A549 (cell line): ENCODE measurements at regions not wholly inside any gene's neighbourhood (a gene's known extent, or its start where the extent isn't known, plus 50 kb on each side); places are given as distances from the start of the nearest gene placed in this dataset.

ENCODE experiments used
- ATAC-seq, 2 experiments: fragments of 200-7000 bp in 1 of 2; fragments of >200 bp in 1 of 2; cut with Nextera tagmentation in 1 of 2; cut with Tn5 transposase in 1 of 2; 3 replicates each; pipeline versions ENCODE4 v1.8.0 to v1.9.1; 2018 to 2020; ENCODE audit warnings: mild to moderate bottlenecking in 1 of 2, moderate library complexity in 1 of 2
- CTCF ChIA-PET: fragments of 300-600 bp; sonication (Branson Sonifier 250); formaldehyde crosslinking; extraction: SDS; loops from one replicate; lab custom pipeline; 2021; ENCODE audit warnings: antibody characterized with exemption, inconsistent platforms; lab: Yijun Ruan, JAX
- POLR2A ChIA-PET: fragments of 350-600 bp; formaldehyde crosslinking; extraction: SDS; loops from one replicate; lab custom pipeline; 2021; ENCODE audit warnings: antibody characterized with exemption, inconsistent platforms; lab: Yijun Ruan, JAX
- DNase-seq, 2 experiments: peaks; one replicate each; pipeline versions ENCODE4 v3.0.0 to v3.0.0-alpha.2; 2011 to 2016; ENCODE audit warnings: low read depth in 1 of 2, low spot score in 1 of 2
- FAIRE-seq: peaks from 2 replicates; lab custom pipeline; 2011; peaks lifted over from hg19 to GRCh38; lab: Jason Lieb, UNC
- H3K27ac ChIP-seq, 2 experiments: fragments of >200 bp; sonication (Bioruptor Twin); formaldehyde crosslinking; 3 replicates each; pipeline ENCODE4 v1.5.1; 2016 to 2017
- H3K4me1 ChIP-seq: fragments of >200 bp; sonication (Bioruptor Twin); formaldehyde crosslinking; 3 replicates; pipeline ENCODE4 v1.6.1; 2016
- H3K4me2 ChIP-seq: fragments of >200 bp; sonication (Bioruptor Twin); formaldehyde crosslinking; 3 replicates; pipeline ENCODE4 v1.6.1; 2016
- H3K4me3 ChIP-seq: fragments of >200 bp; sonication (Bioruptor Twin); formaldehyde crosslinking; 3 replicates; pipeline ENCODE4 v1.5.1; 2016
- H3K9me3 ChIP-seq: fragments of >200 bp; sonication (Bioruptor Twin); formaldehyde crosslinking; 3 replicates; pipeline ENCODE4 v1.6.1; 2016
- CBX2 ChIP-seq: fragments of 200-600 bp; sonication (generic); IDR thresholded peaks from 2 replicates; pipeline ENCODE4 v1.6.1; 2016; ENCODE audit warnings: low read depth, mild to moderate bottlenecking, borderline replicate concordance
- FOSL2 ChIP-seq, 2 experiments: fragments of 450-650 bp in 1 of 2; fragments of >200 bp in 1 of 2; sonication (Bioruptor Twin) in 1 of 2; formaldehyde crosslinking; IDR thresholded peaks; 2 replicates each; pipeline versions ENCODE4 v1.5.0 to v1.6.1; 2016 to 2020; ENCODE audit warnings: mild to moderate bottlenecking in 1 of 2, moderate library complexity in 1 of 2
- HDAC2 ChIP-seq: fragments of 200-600 bp; sonication (generic); IDR thresholded peaks from 2 replicates; pipeline ENCODE4 v1.6.1; 2016
- HOXA7 ChIP-seq: fragments of 250-450 bp; sonication (Bioruptor Pico); IDR thresholded peaks from 2 replicates; pipeline ENCODE4 v1.5.0; 2020; ENCODE audit warnings: mild to moderate bottlenecking, moderate library complexity
- PHF8 ChIP-seq: fragments of 200-600 bp; sonication (generic); IDR thresholded peaks from 2 replicates; pipeline ENCODE4 v1.6.1; 2016; ENCODE audit warnings: low read depth, mild to moderate bottlenecking, antibody characterized with exemption, moderate library complexity, borderline replicate concordance
- POLR2AphosphoS2 ChIP-seq: conservative IDR thresholded peaks from 2 replicates; pipeline ENCODE4 v1.6.1; 2012; ENCODE audit warnings: low read length, improper control_type of control experiment, inconsistent platforms
- RARB ChIP-seq: fragments of 250-450 bp; sonication (Bioruptor Pico); IDR thresholded peaks from 2 replicates; pipeline ENCODE4 v1.8.0; 2021; ENCODE audit warnings: mild to moderate bottlenecking, moderate library complexity
- RFX5 ChIP-seq: fragments of 450-650 bp; IDR thresholded peaks from 2 replicates; pipeline ENCODE4 v1.7.1; 2014; ENCODE audit warnings: antibody characterized with exemption, mild to moderate bottlenecking, moderate library complexity
- ZC3H11A ChIP-seq: fragments of 450-650 bp; IDR thresholded peaks from 2 replicates; pipeline ENCODE4 v1.6.1; 2014; ENCODE audit warnings: antibody characterized with exemption, mild to moderate bottlenecking
- ZSCAN20 ChIP-seq: fragments of 250-450 bp; sonication (Bioruptor Pico); IDR thresholded peaks from 2 replicates; pipeline ENCODE4 v1.8.0; 2022; ENCODE audit warnings: mild to moderate bottlenecking, moderate library complexity
- WGBS: methylation state at CpG from one replicate; pipeline ENCODE4 v1.1.6; 2017; ENCODE audit errors: missing lambda C conversion rate; 5-methylcytosine and 5-hydroxymethylcytosine counted together
- TF ChIP-seq, protein P1 (sequence below): fragments of 450-650 bp; IDR thresholded peaks from 2 replicates; pipeline ENCODE4 v1.6.1; 2014; ENCODE audit warnings: antibody characterized with exemption

DNA sequence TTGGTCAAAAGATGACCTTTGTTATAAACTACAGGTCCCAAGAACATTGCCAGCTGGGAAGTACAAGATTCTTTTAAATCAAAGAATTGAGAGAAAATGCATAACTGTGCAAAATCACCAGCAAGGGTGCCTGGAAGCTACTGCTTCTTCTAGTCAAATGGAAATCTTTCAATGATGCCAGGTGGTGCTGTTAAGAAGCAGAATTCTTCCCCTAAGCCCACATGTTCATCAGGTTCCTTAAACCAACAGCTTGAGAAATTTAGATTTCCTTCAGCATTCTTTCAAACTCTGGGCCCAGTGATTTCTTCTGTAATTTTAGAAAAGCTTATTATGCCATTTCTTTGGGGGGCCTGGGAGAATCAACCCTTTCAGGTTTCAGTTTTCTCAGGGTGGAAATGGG, 207.8 kb upstream of the WSCD1 start:
- no peak for ATAC-seq
- POLR2A ChIA-PET, result no interaction called here
- Histone ChIP-seq H3K4me2 (no peak overlapping the region), H3K9me3 (no peaks in the 10 kb centered on the region), H3K4me3 (no peak overlapping the region), H3K4me1 (no peaks in the 10 kb centered on the region), H3K27ac (no peak overlapping the region)
- DNase-seq, result no peak
- CTCF ChIA-PET, result interaction anchor here (0.6 to 1.6 kb wide), 2 partner anchors 14 to 590 kb away, joined by 3 to 4 read pairs; no protein-coding TSS in a partner anchor
- TF ChIP-seq ZSCAN20 (CRISPR knock-in tag) (no peak), ZC3H11A (no peak), PHF8 (no peak)
- no peak for FAIRE-seq

GRCh38 chr17:5864741-5865657, 205.2 kb upstream of the WSCD1 start:
- ChIA-PET POLR2A (no interaction called here), CTCF (interaction anchor here (1.1 kb wide), 1 partner anchor 548 kb away, joined by 3 read pairs; no protein-coding TSS in a partner anchor)
- no peak for DNase-seq

DNA sequence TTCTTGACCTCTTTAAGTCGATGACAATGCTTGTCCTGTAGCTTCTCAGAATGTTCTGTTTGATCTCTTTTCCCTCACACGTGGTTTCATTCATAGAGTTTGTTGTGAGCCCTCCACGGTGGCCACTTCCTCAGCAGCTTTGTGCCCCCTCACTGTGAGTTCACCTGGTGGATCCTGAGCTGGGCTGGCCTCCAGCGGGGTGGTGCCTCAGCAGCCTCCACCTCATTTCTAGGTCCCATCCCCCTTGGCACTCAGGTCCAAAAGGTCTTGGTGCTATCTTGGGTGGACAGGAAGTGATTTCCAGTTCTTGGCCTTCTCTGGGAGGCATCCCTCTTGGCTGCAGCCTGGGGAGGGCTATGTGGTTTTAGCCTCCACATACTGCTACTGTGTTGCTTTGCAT, 203.2 kb upstream of the WSCD1 start:
- no peak overlapping the region for H3K4me2 ChIP-seq
- DNase-seq, result no peak
- ATAC-seq, result no peak
- no peaks in the 10 kb centered on the region for H3K9me3 ChIP-seq
- TF ChIP-seq, protein P1, sequence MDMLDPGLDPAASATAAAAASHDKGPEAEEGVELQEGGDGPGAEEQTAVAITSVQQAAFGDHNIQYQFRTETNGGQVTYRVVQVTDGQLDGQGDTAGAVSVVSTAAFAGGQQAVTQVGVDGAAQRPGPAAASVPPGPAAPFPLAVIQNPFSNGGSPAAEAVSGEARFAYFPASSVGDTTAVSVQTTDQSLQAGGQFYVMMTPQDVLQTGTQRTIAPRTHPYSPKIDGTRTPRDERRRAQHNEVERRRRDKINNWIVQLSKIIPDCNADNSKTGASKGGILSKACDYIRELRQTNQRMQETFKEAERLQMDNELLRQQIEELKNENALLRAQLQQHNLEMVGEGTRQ, result no peak
- TF ChIP-seq CBX2, result no peak
- H3K4me3 ChIP-seq, result no peak overlapping the region
- CTCF ChIA-PET, result interaction anchor here (1.4 kb wide), 1 partner anchor 10 kb away, joined by 3 read pairs; no protein-coding TSS in a partner anchor
- H3K4me1 ChIP-seq, result no peaks in the 10 kb centered on the region
- H3K27ac ChIP-seq, result no peak overlapping the region
- 24% methylated on average over 4 of the region's 4 CpGs for WGBS
- POLR2A ChIA-PET, result no interaction called here
- FAIRE-seq, result no peak

More at GRCh38 chr17:5864741-5865657, 205.2 kb upstream of the WSCD1 start:
- 0 out of 6 replicates have a peak, but pooled peaks of 1 of the 2 experiments have one; percentile 19 for ATAC-seq
- H3K4me3 ChIP-seq, result no peak overlapping the region
- no peak for FAIRE-seq
- H3K27ac ChIP-seq, result no peak overlapping the region
- H3K9me3 ChIP-seq, result no peaks in the 10 kb centered on the region
- no peak overlapping the region for H3K4me2 ChIP-seq
- no peaks in the 10 kb centered on the region for H3K4me1 ChIP-seq
- TF ChIP-seq FOSL2 (IDR thresholded peaks at IDR 0.05) (no peak), FOSL2 (CRISPR knock-in tag; IDR thresholded peaks at IDR 0.05) (peak; percentile 19; the same call in 1 of the 2 replicates), ZSCAN20 (CRISPR knock-in tag) (no peak)
- WGBS, result 36% methylated on average over 9 of the region's 9 CpGs

DNA sequence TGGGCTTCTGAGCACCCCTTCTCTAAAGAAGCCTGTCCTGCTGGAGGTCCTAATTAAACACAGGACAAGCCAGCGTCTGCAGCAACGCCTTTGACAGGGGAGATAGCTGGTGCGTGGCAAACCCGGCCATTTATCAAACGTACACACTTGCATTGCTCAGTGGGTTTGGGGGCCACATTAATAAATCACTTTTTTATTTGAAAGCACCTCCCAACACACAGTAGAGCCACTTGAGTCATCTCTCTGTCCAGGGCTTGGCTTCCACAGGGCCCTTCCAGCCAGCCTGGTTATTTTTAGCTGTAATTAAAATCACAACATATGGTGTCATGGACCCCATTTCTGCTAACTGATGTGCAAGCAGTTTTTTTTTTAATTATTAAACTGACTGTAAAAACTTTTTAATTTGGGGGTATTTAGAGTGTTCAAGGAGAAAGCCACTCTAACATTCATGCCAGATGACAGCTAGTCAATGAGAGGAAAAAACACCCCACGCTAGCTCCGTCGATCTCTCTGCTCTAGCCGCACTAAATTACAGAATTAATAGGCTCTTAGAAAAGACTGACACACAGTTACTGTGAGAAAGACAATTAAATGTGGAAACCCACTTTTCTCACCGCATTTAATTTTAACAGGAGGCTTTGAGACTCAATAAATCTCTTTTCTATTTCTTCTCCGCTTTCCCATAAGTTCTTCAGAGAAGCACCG, 201.0 kb upstream of the WSCD1 start:
- DNase-seq (no peak), FAIRE-seq (no peak), ATAC-seq (no peak)
- H3K4me3 ChIP-seq, result no peak overlapping the region
- ChIA-PET POLR2A (no interaction called here), CTCF (interaction anchor here (1.1 to 1.4 kb wide), 3 partner anchors 9 to 31 kb away, joined by 3 to 5 read pairs (median 3); no protein-coding TSS in a partner anchor)
- TF ChIP-seq HDAC2 (no peak), PHF8 (no peak), RARB (CRISPR knock-in tag) (no peak), RFX5 (no peak), POLR2AphosphoS2 (no peak), HOXA7 (CRISPR knock-in tag) (no peak)
- H3K9me3 ChIP-seq, result no peaks in the 10 kb centered on the region
- 60% methylated on average over 12 of the region's 12 CpGs for WGBS
- no peak overlapping the region for H3K4me2 ChIP-seq
- H3K4me1 ChIP-seq, result no peaks in the 10 kb centered on the region
- no peak overlapping the region for H3K27ac ChIP-seq
